Retina (tissue), 1 donor: ENCODE measurements at regions not wholly inside any gene's neighbourhood (a gene's known extent, or its start where the extent isn't known, plus 50 kb on each side); places are given as distances from the start of the nearest gene placed in this dataset.

Experiments
- DNase-seq: peaks from one replicate; pipeline ENCODE4 v3.0.0-alpha.2; 2016

GRCh38 chrX:41973208-41973607, 49.9 kb upstream of the CASK start:
- DNase-seq: no peak
